ENCODE measurements at regions not wholly inside any gene's neighbourhood (a gene's known extent, or its start where the extent isn't known, plus 50 kb on each side); places are given as distances from the start of the nearest gene placed in this dataset.

DNA sequence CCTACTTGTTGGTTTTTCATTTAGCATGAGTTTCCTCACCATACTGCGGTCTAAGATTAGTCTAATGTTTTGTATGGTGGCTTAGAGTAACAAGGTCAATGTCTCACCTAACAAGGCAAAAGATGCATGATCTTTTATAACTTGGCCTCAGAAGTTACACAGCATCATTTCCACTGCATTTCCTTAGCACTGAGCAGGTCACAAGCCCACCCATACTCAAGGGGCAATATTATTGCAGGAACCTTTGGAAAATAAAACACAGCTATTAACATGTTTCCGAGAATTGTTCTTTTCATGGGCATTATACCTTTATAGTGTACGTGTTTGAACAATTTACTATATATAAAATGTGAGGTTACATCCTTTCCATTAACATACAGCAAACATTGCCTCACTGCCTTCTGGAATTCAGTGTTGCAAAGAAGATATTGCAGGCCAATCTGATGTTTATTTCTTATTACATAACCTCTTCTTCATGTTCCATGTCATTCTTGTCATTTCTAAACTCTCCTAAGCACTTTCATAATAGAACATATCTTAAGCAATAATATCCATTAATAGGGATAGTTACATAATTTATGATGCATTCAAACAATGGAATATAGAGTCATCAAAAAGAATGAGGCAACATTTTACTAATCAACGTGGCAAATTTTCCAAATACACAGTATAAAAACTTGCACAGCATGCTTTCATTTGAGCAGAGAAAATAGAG, 153.8 kb downstream of the AREG start:
- TF ChIP-seq, protein P1, sequence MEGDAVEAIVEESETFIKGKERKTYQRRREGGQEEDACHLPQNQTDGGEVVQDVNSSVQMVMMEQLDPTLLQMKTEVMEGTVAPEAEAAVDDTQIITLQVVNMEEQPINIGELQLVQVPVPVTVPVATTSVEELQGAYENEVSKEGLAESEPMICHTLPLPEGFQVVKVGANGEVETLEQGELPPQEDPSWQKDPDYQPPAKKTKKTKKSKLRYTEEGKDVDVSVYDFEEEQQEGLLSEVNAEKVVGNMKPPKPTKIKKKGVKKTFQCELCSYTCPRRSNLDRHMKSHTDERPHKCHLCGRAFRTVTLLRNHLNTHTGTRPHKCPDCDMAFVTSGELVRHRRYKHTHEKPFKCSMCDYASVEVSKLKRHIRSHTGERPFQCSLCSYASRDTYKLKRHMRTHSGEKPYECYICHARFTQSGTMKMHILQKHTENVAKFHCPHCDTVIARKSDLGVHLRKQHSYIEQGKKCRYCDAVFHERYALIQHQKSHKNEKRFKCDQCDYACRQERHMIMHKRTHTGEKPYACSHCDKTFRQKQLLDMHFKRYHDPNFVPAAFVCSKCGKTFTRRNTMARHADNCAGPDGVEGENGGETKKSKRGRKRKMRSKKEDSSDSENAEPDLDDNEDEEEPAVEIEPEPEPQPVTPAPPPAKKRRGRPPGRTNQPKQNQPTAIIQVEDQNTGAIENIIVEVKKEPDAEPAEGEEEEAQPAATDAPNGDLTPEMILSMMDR (conservative IDR thresholded peaks at IDR 0.05; ENCODE audit: low read length) = no peak
- no peak for TF ChIP-seq EZH2phosphoT487 (IDR thresholded peaks at IDR 0.05; ENCODE audit: borderline replicate concordance)

Data from Loucy (cell line).